HG02885 (cell line): ENCODE measurements at regions not wholly inside any gene's neighbourhood (a gene's known extent, or its start where the extent isn't known, plus 50 kb on each side); places are given as distances from the start of the nearest gene placed in this dataset.

Experiments
- ATAC-seq: cut with Tn5 transposase; IDR thresholded peaks from one replicate; pipeline ENCODE4 v1.9.1; 2021; ENCODE audit warnings: mild to moderate bottlenecking; ENCODE audit not compliant: unreplicated experiment, poor library complexity

DNA sequence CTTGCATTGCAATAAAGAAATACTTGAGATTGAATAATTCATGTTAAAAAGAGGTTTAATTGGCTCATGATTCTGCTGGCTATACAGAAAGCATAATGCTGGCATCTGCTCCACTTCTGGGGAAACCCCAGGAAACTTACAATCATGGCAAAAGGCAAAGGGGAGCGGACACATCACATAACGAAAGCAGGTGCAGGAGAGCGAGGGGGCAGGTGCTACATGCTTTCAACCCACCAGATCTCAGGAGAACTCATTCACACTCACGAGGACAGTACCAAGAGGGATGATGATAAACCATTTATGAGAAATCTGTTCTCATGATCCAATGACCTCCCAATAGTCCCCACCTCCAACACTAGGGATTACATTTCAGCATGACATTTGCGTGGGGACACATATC is 172.6 kb downstream of the RASSF9 start:
- no peak for ATAC-seq

DNA sequence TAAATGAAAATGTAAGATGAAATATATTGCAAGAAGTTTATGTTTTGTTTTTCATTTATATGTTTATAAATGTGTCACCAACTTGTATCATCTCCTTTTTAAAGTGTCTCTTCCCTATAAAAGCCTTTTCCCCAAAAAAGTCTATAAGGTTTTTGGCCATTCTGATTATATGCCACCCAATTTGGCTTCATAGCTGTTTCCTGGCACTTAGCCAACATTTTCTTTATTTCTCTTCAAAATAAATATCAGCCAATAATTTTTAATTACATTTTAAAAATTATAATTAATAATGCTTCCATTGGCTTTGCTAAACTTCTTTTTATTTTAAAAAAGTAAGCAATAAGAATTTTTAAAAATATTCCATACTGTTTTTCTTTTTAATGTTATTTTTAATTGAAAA is 171.8 kb downstream of the RASSF9 start:
- no peak for ATAC-seq

DNA sequence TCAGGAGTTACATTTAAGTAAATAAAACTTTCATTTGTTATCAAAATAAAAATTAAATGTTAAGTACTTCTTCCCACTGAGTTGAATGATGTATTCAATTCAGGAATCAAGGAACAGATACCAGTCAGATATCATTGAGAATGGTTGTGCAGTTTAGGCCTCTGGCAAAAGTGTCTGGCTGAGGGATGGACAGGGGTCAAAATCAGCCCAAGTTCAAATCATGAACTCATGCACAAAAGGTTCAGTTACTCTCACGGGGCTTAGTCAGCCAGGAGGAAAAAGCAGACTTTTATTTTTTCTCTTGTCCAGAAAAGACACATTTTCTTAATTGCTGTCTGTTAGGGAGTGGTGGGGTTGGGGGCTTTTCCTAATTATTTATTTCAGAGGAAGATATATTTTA is 166.3 kb downstream of the RASSF9 start:
- ATAC-seq: no peak

DNA sequence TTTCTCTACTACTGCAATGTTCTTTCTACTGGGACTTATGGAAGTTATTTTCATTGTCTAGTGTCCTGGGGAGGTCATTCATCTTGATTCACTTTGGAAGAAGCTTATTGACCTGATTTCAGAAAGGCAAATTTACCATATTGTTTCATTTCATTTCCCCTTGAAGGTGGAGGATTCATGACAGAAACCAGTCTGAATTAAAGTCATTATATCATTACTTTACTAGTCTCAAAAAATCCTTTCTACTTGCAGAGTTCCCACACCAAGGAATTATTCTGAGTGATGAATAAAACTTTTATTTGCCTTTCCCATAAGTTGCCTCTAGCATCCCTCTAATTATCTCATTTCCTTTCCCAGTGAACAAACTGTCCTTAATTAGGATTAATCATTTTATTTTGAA is 163.8 kb downstream of the RASSF9 start:
- ATAC-seq: no peak

DNA sequence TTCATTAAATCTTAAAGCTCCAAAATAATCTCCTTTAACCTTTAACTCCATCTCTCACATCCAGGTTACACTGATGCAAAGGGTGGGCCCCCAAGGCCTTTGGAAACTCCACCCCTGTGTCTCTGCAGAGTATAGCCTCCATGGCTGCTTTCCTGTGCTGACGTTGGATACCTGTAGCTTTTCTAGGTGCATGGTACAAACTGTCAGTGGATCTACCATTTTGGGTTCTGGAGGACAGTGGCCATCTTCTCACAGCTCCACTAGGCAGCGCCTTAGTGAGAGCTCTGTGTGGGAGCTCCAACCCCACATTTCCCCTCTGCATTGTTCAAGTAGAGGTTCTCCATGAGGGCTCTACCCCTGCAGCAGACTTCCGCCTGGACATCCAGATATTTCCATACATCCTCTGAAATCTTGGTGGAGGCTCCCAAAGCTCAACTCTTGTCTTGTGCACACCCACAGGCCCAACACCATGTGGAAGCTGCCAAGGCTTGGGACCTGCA is 162.2 kb downstream of the RASSF9 start:
- ATAC-seq: no peak

DNA sequence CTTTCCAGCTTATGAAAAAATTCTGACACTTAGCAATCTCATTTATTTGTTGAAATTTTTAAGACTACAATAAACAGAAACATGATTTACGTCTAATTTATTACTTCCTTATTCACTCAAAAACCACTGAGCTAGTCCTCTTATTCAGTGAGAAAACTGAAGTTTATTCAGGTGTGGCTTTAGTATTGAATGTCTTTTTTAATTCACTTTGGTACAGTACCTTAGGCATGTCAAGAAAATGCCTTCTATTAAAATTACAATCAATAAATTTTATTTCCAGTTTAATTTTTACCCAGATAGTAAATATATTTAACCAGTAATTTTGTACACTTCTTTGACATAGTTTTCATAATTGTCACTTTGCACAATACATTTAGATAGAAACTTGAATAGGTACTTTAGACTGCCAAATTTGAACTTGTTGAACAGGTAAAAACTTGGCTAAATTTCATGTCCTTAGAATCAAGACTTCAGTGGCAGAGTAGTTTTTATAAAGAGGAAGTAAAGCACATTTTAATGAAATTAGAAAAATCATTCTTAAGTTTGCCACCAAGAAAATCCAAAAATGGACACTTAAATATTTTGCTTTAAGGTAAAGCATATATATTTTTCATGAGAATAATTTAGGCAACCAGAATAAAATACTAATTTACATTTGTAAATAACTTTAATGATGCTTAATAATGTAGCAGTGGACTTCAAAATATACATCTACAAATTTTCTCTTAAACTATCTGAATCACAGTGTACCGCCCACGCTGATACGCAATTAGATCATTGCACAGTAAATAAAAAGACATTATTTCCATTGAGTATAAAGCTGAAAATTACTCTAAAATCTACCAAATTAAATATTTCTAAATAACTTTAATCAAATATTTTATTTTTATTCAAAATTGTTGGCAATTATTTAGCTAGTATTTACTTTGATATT is 159.1 kb downstream of the RASSF9 start:
- no peak for ATAC-seq

DNA sequence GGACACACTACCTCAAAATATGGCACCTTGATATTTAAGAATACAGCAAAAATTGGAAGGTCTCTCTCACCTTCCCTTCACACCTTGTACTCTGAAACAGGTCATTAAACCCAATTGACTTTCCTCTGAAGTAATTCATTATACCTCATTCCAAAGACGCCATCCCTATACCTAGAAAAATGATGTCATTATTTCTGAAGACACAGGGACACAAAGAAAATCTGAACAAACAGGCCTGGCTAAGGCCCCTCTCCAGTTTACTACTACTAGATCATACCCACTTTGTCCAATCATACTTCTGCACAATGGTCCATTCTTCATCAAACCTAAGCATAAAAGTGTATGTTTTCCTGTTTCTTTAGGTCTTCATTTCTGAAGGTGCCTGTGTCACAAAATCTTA is 156.9 kb downstream of the RASSF9 start:
- no peak for ATAC-seq

DNA sequence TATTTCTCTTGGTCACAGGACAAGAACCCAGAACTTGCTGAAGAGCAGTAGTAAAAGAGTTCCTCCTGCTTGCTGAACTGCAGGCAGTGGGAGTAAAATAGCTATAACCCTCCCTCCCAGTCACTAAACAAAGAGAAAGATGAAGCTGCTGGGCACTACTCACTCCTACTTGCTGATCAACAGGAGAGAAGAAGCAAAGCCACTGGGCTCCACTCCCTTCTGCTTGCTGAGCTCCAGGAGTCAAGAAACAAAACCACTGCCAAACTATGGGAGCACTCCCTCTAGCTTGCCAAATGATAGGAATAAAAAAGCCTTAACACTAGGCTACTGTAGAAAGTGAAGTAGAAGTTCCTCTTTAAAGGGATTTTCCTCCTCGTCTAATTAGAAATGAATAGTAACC is 155.3 kb downstream of the RASSF9 start:
- ATAC-seq: no peak

DNA sequence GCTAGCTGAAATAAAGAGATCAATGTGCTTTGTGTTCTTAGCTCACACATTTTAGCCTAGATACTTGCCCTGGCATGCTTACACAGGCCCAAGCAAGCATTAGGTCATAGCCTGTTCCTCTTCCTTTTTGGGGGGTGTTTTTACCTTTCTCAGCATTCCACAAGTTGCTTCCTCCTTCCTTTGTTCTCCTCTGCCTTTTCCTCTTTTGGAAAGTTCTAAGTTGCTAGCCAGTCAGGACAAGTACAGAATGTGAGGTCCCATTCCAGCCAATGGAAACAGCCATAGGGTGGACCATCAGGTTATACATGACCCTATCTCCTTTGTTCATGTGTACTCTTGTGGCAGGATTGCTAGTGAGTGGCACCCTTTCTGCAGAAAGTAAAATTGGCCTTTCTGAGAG is 154.9 kb downstream of the RASSF9 start:
- no peak for ATAC-seq

DNA sequence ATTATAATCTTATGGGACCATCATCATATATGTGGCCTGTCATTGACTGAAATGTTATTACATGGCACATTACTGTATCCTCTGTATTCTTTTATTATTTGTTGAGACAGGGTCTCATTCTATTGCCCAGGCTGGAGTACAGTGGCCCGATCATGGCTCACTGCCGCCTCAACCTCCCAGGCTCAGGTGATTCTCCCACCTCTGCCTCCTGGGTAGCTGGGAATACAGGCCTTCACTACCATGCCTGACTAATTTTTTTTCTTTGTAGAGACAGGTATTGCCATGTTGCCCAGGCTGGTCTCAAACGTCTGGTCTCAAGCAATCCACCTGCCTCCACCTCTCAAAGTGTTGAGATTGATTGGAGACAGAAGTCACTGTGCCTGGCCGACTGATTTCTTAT is 153.2 kb downstream of the RASSF9 start:
- ATAC-seq: no peak

DNA sequence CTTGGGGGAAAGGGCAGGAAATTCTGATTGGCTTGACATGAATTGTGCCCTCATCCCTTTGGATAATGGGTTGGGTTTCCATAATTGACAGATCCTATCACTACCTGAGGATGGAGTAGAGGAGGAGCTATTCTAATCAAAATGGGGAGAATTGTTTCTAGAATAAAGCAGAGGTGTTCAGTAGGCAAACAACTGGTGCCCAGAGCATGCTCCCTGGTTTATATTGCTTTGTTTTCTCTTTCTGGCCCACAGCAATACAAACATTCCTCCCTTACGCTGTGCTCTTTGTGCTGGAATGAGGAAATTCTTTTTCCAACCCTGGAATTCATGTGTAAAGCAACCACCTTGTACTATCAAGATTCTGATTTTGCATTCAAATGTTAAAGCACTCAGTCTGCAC is 147.4 kb downstream of the RASSF9 start:
- ATAC-seq: no peak

DNA sequence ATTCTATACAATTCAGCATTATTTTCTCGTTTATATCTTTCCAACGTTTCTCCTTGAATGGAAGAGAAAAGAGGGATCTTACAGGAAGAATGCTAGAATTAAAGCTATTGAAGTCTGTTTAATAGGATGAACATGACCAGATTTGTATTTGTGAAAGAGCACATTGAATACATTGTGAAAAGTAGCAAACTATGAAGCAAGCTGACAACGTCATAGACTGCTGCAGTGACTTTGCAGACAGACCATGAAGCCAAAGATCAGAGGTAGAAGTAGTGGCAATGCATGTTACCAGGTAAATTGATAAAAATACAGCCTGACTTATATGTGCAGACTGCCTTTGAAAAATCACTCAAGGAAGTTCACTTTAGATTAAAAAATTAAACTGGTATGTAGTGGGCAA is 146.1 kb downstream of the RASSF9 start:
- no peak for ATAC-seq

DNA sequence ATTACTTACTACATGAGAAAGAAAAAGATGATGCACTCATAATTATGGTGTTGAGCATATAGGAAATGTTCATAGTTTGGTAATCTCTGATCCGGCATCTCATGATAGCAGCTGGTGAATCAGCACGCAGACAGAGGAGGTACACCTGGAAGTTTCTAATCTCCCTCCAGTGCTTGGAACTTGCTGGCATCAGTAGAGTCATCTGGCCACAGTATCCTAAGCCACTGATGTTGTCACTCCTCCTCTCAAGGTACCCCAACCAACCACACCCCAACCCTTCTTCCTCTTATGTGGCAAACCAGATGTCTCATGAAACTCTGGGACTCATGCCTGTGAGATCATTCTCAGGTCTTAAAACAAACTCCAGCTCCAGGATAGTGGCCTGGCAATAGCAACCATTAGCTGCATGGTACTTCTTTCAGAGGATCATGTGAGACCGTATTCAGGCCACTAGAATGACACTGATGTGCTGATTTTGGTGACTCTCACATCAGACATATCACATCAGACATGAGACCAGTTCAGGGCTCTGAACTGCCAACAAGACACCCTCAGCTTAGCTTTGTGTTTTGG is 143.0 kb downstream of the RASSF9 start:
- no peak for ATAC-seq

DNA sequence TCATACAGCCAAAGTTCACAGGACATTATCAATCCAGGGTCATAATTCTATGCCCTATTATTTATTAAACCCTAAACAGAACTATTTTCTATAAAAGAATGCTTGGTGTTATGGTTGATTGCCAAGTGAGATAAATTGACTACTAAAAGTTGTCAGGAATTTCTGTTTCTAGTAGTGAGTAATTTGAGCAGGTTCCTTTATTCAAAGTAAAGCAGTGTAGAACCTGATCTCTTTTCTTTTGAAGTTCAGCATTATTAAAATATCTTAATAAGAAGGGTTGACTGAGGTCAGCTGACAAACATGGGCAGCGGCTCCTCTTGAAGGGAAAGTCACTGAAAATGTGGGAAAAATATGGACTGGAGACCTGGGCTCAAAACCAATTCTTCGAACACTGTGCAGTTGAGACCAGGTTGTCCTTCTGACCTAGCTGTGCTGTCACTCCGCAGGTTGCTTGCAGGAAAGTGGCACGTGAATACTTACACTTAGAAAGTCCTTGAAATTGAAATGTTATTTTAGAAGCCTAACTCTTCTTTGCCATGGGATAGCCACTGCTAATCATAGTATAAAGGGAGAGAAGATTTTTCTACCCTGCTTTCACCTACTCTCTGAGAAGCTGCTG is 141.0 kb downstream of the RASSF9 start:
- ATAC-seq: no peak

DNA sequence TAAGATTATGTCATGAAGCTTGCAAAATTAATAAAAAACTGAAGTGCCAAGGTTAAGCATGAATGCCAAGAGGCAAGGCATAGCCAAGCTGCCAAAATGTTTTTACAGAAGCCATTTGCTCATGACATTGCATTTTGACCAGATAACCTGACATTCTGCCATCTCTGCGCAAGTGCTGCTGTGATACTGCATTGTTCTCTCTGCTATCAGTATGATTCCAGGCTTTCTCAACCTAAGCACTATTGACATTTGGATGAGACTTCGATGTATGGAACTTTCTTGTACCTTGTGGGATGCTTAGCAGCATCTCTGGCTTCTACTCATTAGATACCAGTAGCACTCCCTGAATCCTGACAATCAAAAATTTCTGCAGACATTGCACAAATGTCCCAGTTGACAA is 139.2 kb downstream of the RASSF9 start:
- no peak for ATAC-seq

DNA sequence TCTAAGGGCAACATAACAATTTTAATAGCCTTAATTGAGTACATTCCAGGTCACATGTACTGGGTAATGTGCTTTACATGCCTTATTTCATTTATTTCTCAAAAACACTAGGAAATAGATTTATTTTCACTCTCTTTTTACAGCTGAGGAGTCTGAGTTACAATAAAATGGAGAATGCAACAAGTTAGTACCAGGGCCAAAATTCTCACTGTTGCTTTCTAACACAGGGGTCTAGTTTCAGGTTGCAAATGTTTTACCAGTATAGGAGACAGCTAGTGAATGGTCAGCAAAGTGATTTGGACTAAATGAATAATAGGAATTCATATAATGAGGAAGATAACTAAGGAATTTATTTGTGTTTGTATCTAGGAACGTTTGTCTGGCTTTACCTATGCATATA is 137.3 kb downstream of the RASSF9 start:
- no peak for ATAC-seq

DNA sequence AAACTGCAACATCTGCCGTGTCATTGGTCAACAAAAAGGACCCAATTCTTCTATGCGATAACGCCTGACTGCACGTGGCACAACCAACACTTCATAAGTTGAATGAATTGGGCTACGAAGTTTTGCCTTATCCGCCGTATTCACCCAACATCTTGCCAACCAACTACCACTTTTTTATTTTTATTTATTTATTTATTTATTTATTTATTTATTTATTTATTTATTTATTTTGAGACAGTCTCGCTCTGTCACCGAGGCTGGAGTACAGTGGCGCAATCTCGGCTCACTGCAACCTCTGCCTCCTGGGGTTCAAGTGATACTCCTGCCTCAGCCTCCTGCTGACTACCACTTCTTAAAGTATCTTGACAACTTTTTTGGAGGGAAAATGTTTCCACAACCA is 127.4 kb downstream of the RASSF9 start:
- no peak for ATAC-seq

DNA sequence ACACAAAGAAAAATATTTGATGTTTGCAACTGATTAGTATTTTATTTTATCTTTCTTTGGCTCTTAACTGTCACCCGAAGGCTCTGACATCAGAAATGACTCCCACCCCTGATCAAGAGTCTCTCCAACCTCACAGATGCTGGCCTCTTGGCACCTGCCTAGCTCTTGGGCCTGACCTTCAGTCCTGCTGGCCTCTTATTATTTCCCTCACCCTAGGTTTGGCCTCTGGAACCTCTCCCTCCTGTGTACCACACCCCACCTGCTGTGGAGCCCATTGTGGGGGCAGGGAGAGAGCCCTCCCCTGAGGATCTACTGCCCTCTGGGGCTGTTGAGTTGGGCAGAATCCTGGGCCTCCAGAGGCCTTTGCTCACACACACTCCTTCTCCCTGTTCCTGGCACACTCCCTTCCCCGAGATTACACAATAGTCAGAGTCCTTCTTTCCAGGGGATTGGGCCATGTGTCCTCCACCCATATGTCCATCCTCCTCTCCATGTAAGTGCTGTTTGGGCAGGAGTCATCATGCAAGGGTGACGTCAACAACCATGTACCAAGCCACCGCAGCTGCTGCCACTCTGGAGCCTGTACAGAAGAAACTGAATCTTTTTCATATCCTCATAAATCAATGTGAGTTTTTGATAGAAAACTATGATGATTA is 124.3 kb downstream of the RASSF9 start:
- no peak for ATAC-seq

DNA sequence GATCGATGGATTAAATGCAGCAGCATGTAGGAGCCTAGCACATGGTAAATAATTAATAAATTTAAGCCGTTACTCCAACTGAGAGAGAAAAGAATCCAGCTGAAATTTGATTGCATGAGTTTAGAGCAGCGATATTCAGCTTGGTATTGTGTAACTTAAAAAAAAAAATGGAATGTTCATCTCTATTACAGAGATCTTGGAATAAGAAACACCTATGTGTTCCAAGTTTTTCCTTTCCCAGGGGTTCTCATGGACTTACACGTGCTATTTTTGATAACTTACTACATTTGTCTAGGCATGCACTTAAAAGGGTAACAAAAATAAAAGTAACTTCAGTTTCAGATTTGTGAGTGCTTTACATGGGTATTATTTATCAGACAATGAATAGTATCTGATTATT is 122.8 kb downstream of the RASSF9 start:
- ATAC-seq: no peak

DNA sequence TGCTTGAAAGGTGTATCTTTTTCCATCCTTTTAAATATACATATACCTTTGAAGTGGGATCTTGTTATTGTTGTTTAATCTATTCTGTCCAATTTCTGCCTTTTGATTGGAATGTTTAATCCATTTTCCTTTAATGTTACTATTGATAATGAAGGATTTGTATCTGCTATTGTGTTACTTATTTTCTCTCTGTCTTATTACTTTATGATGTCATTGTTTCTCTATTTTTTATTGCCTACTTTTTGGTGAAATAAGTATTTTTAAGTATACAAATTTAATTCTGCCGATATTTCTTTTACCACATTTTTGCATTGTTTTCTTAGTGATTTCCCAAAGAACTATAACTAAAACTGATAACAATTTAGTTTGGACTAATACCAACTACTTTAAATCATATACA is 121.8 kb downstream of the RASSF9 start:
- no peak for ATAC-seq
